GM12892 (cell line): ENCODE measurements at regions not wholly inside any gene's neighbourhood (a gene's known extent, or its start where the extent isn't known, plus 50 kb on each side); places are given as distances from the start of the nearest gene placed in this dataset.

Source experiments
- DNase-seq: peaks from one replicate; pipeline ENCODE4 v3.0.0; 2011; ENCODE audit not compliant: insufficient read length
- FAIRE-seq: peaks from 2 replicates; lab custom pipeline; 2011; peaks lifted over from hg19 to GRCh38; lab: Jason Lieb, UNC
- POLR2A ChIP-seq: IDR thresholded peaks from 2 replicates; pipeline ENCODE4 v1.6.1; 2011; ENCODE audit warnings: low read depth, low read length, control low read depth
- POLR2AphosphoS5 ChIP-seq: IDR thresholded peaks from 2 replicates; pipeline ENCODE4 v1.6.1; 2011; ENCODE audit warnings: low read depth, low read length, control low read depth
- TAF1 ChIP-seq: IDR thresholded peaks from 2 replicates; pipeline ENCODE4 v1.6.1; 2011; ENCODE audit warnings: low read depth, mild to moderate bottlenecking, control low read depth, low read length, borderline replicate concordance

DNA sequence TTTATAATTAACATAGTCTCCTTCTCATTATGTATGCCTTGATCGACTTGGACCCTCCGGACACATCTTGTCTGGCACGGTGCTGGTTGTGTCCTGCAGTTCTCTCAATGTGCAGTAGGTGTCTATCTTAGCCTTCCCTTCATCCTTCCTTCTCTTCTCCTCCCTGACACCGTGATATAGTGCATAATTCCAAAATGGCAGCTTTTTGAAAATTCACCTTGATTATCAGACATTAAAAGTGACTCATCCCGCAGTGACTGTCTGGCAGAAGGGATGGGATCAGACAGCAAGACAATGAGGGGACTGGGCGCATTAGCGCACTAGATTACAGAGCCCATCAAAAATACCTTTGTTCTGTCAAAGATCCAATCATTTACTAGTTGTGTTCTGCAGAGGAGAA is 70.0 kb upstream of the PMFBP1 start:
- FAIRE-seq (no peak), DNase-seq (no peak)
- no peak for TF ChIP-seq TAF1
- no peak for TF ChIP-seq POLR2AphosphoS5
- no peak for TF ChIP-seq POLR2A

- FAIRE-seq (no peak), DNase-seq (no peak)
- no peak for TF ChIP-seq POLR2A
- no peak for TF ChIP-seq TAF1
- TF ChIP-seq POLR2AphosphoS5, result no peak
Measured at GRCh38 chr16:72241008-72241407, 69.1 kb upstream of the PMFBP1 start.

DNA sequence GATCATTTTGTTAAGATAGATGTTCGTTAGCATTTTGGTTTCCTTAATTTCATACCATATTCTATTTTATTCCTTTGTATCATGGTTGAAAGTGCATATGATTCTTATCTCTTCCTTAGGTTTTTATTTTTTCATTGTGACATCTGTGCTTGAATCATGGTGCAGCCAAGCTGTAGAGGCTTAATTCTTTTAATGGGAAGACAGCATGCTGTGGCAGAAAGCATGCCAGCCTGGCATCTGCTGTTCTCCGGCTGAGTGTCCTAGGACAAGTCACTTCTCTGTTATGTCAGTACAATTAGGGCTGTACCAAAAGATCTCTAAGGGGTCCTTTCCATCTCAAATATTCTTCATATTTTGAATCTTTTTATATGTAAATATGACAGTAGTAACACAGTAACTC is 68.5 kb upstream of the PMFBP1 start:
- DNase-seq (no peak), FAIRE-seq (no peak)
- TF ChIP-seq POLR2A (no peak), TAF1 (no peak), POLR2AphosphoS5 (no peak)

GRCh38 chr16:72236866-72237265 is 64.9 kb upstream of the PMFBP1 start:
- TF ChIP-seq POLR2A (no peak), TAF1 (no peak), POLR2AphosphoS5 (no peak)
- no peak for DNase-seq
- no peak for FAIRE-seq

DNA sequence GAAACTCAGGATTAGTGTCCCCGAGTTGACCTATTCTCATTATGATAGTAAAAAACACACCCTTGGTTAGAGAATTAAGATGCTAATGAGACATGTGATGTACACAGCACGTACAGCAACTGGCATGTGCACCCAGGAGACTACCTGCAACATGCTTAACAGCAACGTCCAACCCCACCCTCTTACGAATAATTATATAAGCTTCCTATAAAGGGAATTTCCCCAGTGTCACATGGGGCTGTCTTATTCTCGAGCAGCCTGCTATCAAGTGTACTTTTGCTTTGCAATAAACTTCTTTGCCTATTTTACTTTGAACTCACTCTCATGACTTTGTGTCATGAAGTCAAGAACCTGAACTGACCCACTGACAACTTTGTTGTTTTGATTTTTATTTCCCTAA is 62.4 kb upstream of the PMFBP1 start:
- DNase-seq (no peak), FAIRE-seq (no peak)
- TF ChIP-seq TAF1 (no peak), POLR2A (no peak), POLR2AphosphoS5 (no peak)

DNA sequence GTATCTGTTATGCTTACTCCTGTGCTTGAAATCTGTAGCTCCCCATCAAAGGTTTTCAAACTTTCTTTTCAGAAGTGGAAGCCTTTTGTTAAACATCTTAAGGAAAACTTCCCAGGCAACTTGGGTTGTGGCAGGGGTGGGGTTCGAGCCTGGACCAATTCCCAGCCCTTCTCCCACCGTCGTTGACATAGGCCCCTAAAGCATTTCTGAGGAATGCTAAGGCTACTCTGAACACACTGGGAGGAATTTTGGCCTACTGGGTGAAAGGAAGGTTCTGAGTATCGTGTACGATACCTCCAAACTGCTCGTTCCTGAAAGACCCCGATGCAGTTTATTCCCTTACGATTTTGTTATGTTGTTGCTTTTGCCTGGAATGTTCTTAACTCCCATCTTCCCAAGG is 56.1 kb upstream of the PMFBP1 start:
- DNase-seq (no peak), FAIRE-seq (no peak)
- TF ChIP-seq POLR2AphosphoS5 (no peak), POLR2A (no peak), TAF1 (no peak)

DNA sequence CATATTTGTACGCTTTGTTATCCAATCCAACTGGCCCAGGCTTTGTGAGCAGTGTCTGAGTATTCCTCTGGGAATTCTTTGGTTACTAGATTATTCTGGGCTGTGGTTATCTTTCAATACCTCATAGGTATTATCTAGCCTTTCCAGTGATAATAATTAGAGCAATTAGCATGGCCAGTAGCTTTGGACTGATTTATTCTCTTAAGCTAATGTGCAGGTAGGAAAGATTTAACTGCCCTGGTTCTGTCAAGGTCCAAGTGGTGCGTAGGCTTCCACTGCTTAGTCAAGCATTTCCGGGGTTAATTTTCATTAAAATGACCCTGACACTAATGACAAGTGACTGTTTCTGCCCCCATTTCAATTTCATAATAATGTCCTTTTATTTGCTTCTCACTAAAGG is 54.2 kb upstream of the PMFBP1 start:
- no peak for TF ChIP-seq POLR2AphosphoS5
- no peak for TF ChIP-seq POLR2A
- no peak for TF ChIP-seq TAF1
- no peak for FAIRE-seq
- no peak for DNase-seq

GRCh38 chr16:72224260-72224768 is 52.4 kb upstream of the PMFBP1 start:
- no peak for TF ChIP-seq TAF1
- TF ChIP-seq POLR2AphosphoS5, result no peak
- TF ChIP-seq POLR2A, result no peak
- DNase-seq (no peak), FAIRE-seq (no peak)

DNA sequence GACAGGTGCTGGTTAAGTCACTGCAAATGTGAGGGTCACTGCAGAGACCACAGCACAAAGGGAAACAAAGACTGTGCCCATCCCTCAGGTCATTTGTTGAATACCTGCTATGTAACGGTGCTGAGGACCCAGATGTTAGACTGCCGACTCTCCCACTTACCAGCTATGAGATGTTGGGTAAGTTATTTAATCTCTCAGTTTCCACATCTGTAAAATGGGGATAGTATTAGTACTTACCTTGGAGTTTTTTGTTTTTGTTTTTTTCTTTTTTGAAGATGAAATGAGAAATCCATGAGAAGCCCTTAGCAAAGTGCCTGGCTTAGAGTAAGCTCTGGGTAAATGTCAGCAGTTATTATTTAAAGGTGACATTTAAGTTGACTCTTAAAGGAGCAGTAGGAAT is 50.5 kb upstream of the PMFBP1 start:
- FAIRE-seq, result no peak
- TF ChIP-seq POLR2AphosphoS5 (no peak), POLR2A (no peak), TAF1 (no peak)

More for the DNA sequence above, 50.5 kb upstream of the PMFBP1 start:
- no peak for DNase-seq
